NCI-H187 treated with DMSO at 0.1 percent for 48 hours (cell line): ENCODE measurements at regions not wholly inside any gene's neighbourhood (a gene's known extent, or its start where the extent isn't known, plus 50 kb on each side); places are given as distances from the start of the nearest gene placed in this dataset.
A peak's percentile ranks its signal among the peaks of the same experiment; 100 is the strongest.
"Not testable (repeated sequence)": the region's sequence is repeated elsewhere in the genome, so short reads cannot be mapped to it uniquely, and the experiment has no call there.

Source experiments
- DNase-seq: peaks from one replicate; lab custom pipeline; 2025; lab: John Stamatoyannopoulos, UW

DNA sequence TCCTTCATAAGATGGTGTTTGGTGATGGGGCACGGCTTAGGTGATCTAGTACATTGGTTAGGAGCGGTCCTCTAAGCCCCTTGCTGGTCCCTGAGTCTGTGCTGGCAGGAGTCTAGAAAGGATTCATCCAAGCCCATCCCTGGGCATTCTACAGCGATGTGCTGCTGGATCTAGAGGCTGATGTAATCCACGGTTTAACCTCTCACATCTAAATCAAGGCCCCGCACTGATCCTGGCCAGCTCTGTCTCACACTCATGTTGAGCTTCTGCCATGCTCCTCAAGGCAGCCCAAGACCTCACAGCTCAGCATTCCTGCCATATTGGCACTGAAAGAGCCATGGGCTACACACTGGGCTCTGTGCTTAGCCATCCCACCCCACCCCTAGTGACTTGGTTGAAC, 664.8 kb downstream of the STK39 start:
- no peak for DNase-seq

DNA sequence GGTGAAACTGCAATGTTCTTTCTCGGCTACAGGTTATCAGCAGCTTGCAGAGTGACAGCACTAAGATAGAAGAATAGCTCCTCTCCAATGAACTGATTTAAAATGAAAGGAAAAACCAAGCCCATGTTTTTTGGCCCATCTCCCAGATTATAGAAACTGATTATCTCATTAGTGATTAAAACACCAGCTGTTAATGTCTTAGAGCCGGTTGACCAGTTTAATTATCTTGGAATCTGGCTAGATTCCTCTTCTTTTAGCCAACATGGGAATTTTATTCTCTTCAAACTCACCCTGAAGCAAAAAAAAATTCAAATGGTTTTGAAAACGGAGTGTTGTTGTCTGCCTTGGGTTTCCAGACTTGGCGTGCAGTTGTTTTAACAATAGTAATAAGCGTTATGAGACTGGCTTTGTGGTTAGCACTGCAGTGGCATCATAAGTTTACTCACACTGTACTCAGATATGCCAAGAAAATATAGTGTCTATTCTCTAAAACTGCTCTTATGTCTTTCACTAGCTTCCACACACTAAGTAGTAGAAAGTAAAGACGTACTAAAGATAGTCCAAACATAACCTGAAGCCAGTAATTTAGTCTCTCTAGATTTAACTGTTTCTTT, 665.3 kb downstream of the STK39 start:
- DNase-seq: no peak

DNA sequence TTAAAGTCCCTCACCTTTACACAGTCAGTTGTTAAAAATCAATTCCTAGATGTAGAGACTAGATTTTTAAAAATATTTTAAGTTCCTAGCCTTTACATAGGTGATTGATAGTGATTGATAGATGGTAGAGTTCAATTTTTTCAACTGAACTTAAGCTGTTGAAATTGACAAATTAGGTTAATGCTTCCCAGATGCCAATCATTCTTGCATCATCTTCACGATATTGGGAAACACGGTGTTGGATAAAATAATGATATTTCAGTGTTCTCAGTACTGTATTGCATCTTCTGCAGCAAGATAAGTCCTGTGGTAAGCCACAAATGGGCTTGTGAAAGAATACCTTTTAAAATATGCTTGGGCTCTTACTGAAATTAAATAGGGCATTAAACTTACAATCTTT, 667.6 kb downstream of the STK39 start:
- DNase-seq: no peak

DNA sequence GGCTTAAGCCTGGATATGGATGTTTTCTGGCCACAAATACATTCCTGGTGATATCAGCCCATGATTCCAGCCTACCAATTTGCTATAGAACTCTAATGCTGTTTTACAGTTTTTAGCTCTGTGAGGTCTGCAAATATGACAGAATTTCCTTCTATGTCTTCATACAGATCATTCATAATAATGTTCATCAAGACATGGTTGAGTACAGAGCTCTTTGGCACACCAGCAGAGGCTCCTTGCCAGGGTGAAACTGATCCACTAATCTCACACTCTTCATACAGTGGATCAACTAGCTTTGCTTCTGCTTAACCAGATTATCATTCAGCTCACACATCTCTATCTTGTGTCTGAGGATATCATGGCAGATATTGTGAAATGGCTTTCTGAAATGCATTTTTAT, 672.1 kb downstream of the STK39 start:
- no peak for DNase-seq

DNA sequence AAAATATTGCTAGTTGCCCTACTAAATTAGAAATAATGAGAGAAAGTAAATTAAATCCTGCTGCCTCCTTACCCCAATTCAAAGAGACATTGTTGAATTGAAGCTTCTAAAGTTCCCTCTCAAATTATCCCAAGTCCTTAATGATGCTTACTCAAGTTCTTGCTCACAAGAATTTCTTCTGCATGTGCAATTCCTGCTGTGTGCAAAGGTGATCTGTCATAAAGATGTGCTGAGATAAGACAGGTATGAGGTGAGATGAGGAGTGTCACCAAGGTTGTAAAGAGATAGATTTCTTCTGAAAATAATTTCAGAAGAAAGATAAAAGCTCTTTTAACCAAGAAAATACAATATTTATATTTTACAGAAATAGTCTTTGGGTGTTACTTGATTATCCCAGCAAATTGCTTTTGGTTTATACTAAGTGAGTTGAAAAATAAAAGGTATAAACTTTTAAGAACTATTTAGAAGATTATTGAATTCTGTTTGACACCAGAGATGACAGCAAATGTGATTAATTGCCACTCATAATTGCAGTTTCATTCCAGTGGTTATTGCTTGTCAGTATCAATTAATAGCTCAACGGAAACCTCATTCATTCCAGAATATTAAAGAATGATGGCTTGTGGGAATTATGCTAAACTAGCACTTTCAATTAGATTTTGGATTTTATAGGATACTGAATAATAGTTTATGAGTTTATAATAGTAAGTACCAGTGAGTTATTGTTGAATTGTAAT, 674.3 kb downstream of the STK39 start:
- no peak for DNase-seq

DNA sequence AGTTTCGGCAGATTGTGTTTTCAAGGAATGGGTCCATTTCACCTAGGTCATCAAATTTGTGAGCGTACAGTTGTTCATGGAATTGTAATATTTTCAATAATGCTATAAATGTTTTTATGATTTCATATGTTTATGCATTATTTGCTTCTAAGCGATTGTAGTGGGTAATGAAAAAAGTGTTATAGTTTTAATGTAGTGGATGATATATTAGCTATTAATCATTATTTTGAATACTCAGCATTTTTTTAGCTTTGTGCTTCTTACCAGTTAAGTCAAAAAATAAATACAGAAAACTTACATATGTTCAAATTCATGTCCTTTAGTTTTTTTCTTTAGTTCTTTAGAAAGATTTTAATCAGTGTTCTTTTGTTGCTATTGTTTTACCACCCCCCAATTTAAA, 677.0 kb downstream of the STK39 start:
- DNase-seq: no peak

DNA sequence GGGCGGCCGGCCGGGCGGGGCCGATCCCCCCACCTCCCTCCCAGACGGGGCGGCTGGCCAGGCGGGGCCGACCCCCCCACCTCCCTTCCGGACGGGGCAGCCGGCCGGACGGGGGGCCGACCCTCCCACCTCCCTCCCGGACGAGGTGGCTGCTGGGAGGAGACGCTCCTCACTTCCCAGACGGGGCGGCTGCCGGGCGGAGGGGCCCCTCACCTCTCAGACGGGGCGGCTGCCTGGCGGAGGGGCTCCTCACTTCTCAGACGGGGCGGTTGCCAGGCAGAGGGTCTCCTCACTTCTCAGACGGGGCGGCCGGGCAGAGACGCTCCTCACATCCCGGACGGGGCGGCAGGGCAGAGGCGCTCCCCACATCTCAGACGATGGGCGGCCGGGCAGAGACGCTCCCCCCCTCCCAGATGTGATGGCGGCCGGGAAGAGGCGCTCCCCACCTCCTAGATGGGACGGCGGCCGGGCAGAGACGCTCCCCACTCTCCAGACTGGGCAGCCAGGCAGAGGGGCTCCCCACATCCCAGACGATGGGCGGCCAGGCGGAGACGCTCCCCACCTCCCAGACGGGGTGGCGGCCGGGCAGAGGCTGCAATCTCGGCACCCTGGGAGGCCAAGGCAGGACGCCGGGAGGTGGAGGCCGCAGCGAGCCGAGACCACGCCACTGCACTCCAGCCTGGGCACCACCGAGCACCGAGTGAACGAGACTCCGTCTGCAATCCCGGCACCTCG, 675.8 kb downstream of the XIRP2 start:
- DNase-seq: not testable (repeated sequence)

DNA sequence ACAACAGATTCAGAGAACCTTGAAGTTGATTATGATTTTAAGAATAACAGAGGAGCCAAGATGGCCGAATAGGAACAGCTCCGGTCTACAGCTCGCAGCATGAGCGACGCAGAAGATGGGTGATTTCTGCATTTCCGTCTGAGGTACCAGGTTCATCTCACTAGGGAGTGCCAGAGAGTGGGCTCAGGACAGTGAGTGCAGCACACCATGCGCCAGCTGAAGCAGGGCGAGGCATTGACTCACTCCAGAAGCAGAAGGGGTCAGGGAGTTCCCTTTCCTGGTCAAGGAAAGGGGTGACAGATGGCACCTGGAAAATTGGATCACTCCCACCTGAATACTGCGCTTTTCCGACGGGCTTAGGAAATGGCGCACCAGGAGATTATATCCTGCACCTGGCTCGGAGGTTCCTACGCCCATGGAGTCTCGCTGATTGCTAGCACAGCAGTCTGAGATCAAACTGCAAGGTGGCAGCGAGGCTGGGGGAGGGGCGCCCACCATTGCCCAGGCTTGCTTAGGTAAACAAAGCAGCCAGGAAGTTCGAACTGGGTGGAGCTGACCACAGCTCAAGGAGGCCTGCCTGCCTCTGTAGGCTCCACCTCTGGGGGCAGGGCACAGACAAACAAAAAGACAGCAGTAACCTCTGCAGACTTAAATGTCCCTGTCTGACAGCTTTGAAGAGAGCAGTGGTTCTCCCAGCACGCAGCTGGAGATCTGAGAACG, 670.2 kb downstream of the XIRP2 start:
- not testable (repeated sequence) for DNase-seq

DNA sequence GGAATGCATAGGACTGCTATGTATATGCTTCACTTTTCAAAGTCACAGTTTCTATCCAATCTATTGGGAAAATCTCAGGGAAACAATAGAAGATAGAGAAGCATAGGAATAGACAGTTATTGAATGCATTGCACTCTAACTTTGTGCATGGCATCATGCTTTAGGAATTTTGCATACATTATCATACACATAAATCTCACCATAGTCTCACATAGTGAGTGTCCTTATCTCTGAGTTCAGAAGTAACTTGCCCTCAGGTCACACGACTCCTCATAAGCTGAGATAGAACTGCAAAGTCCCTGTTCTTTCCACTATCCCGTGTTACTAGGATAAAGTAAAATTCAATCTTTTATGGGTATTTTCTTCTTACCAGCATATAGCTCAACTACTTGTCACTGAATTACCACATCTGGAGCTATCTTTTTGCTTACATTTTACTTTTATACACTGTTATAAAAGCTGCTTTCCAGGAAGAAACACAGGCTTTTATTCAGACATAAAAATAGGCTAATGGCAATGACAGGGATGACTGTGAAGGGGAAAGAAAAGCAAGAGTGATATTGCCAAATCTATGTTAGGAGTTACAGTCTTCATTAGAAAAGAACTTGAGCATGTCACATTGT, 666.9 kb downstream of the XIRP2 start:
- no peak for DNase-seq

DNA sequence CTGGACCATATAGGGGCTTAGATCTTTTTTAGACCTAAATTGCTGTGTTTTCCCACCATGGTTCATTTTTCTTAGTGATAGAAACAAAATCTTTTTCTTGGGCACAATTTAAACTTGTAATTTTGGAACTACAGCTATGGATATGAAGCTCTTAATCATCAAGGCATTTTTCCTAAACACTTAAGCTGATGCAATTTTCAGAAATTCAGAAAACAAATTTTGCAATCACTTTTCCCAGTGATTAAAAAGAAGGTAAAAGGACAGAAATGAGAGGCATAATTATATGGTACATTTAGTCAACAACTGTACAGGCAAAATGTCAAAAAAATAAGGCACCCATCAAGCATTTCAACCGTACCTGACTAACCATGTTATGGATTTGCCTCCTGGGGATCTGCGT, 665.4 kb downstream of the XIRP2 start:
- no peak for DNase-seq

DNA sequence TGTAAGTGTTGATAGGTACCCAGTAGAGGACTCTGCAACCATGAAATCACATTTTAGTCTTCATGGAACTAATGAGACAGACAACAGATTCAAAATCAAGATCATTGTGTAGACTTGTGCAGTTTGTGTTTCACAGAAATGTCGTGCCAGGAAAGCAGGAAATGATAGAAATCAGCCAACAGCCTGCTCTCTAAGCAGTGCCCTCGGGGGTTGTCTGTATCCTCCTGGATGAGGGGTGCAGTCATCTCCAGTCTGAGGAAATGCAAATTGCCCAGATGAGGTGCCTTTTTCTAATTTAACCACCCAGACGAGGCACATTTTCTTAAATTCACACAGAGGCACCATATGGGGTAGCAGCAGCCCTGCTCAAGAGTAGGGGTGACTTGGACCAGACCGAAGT, 663.1 kb downstream of the XIRP2 start:
- DNase-seq: no peak

DNA sequence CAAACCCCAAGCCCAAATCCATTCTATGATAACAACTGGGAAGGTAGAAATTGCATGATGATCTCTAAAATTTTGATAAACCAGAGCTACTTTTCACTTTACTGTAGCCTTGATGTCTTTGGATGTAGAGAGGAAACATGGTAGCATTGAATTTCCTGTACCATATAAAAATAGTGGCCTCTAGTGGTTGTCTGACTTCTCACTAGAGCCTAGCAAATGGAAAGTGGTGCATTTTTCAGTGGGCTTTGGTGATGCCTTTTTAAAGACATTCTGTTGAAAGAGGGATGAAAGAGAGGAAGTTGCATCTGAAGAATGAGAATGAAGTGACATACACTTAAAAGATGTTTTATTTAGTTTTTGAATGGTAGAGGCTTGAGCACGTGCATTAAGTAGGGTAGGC, 662.2 kb downstream of the XIRP2 start:
- DNase-seq: no peak

DNA sequence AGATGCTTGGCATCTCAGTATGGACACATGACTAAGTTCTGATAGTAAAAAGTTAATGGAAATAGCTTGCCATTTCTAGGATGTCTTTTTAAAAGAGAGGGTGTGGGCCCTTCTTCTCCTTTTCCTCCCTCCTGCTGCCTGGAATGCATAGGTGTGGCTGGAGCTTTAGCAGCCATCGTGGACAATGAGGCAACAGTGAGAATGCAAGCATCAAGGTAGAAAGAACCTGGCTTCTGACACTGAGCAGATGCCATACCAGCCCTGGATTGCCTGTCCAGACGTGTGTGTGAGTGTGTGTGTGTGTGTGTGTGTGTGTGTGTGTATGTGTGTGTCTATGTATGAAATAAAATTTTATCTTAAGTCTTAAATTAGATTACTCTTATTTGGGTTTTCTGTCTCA, 660.1 kb downstream of the XIRP2 start:
- DNase-seq: no peak

DNA sequence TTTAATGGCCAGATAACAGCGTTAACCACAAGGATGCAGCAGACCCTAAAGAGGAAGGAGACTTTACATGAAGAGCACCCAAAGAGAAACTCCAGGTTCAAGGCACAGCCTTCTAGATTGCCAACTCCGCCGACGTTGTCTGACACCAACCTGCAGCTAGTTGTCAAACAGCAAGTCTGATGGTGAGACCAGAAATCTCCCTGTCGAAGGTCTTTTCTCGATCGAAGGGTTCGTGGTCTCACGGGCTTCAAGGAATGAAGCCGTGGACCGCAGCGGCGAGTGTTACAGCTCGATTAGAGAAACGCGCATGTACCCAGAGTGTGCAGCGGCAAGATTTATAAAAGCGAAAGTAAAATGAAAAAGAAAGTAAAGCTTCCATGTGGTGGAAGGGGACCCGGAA, 656.3 kb downstream of the XIRP2 start:
- DNase-seq: no peak

DNA sequence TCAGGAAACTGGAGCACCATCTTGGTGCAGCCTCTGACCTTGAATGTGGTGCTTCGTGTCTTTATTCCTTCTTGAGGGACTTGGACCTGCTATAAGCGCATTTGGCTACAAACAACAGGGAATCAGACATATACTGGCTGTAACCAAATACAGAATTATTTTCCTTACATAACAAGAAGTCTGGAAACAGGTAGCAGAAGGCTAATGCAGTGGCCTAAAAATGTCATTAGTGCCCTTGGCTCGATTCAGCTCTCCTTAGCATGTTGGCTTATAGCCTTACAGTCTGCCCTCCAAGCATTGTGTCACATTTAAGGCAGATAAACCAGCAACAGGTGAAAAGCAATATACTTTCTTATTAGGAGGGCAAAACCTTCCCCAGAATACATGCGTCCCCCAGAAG, 655.4 kb downstream of the XIRP2 start:
- DNase-seq: no peak

DNA sequence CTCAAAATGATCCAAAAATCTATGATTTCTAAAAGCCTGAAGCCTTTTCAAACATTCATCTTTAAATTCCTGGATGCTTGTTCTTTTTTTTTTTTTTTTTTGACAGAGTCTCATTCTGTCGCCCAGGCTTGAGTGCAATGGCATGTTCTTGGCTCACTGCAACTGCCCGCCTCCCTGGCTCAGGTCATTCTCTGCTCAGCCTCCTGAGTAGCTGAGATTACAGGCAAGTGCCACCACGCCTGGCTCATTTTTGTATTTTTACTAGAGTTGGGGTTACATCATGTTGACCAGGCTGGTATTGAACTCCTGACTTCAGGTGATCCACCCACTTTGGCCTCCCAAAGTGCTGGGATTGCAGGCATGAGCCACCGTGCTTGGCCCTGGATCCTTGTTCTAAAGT, 649.5 kb downstream of the XIRP2 start:
- DNase-seq: no peak

DNA sequence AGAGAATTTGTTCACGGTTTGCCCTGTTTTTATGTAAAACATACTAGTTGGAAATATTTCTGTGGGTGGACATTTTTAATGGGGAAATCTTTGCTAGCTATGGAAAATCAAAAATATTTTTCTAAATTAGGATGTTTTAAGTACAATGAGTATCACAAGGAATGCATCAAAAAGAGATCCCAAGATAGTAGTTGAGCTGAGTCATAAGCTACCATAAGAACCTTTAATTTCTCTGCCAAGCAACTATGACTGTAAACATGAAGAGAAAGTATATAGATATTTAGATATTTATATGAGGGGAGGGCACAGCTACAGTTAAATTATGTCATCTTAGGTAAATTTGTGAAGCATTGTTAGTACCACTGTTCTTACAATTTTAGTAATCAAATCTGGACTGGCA, 646.2 kb downstream of the XIRP2 start:
- DNase-seq: no peak

DNA sequence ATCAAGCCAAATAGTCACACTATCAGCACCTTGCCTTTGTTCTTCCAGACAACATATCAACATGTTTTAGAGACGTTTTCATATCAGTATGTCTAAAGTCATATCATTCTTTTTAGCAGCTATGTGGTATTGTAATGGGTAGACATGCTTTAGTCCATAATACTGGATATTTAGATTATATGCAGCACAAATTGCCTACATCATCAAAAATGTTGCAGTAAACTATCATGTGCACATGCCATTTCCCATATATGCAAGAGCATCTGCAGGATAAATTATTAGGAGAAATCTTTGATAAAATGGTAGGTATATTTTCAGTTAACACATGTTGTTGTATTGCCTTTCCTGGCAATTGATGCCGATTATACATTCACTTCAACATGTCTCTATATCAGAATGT, 636.5 kb downstream of the XIRP2 start:
- no peak for DNase-seq

DNA sequence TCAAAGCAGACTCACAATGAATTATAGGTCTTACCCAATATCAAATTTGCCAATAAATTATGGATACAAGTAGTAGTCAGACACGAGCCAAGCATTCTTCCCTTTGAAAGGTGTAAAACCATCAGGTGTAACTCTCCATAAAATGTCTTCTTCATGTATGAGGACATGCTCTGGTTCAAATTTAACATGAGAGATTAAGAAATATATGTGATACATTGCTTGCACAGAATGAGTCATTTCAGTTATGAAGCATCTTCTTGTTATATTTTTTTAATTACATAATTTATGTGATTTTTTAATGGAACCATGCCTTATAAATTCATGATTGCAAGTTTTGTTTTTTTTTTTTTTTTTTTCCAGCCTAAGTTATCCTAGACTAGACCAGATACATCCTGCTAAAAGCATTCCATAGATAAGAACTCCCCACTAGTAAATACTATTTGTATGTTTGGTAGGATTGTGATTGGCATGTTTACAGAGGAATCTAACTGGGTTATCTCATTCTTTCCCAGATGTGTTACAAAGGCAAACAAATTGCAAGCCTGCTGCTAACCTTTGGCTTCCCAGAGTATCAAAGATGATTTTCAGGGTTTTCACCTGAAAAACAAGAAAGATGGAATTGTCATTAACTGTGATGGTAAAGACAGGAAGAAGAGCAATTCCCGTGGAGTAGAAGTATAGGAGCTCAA, 621.9 kb downstream of the XIRP2 start:
- DNase-seq: no peak

DNA sequence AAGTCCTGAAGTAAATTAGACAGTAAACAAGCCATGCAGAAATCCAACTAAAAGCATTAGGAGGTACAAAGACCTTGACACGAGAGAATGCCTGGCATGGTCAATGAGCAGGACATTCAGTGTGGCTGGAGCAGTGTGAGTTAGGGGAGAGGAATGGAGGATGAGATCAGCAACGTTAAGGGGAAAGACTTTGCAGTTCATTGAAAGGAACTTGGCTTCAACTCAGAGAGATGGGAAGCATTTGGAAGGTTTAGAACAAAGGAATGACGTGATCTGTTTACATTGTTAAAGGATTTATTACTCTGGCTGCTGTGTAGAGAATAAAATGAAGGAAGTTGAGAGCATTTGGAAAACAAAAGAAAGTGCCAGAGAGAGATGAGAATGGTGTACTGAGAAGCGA, 621.3 kb downstream of the XIRP2 start:
- DNase-seq: peak; percentile 13

DNA sequence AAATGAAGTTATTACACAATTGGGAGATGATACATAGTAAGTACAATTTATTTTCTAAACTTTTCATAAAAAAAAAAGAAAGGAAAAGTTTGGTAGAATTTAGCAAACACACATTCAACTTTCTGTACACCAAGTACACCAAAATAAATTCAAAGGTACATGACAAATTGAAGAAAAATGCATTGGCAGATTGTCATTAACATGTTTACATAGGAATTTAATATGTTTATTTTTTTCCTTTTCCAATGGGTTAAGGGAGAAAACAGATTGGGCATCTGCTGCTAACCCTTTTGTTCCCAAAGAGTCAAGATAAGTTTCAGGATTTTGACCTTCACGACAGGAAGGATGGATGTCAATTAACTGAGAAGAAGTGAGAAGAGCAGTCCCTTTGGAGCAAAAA, 620.4 kb downstream of the XIRP2 start:
- DNase-seq: no peak

DNA sequence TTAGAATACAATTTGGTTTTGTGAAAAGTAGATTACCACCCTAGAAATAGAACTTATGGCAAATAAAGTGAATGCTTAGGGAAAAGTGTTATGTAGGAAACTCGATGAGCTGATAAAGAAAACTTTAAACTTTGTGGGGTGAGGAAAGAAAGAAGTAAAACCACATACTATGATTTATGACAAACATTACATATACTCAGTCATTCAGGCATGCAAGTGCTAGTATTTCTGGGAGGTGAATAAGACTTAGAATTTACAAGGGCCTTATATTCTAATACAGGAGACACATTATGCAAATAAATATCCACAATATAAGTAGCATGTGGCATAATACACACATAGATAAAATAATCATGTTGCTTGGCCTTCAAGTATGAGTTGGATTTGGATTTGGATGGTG, 618.1 kb downstream of the XIRP2 start:
- no peak for DNase-seq
